Stimulated activated CD4-positive, alpha-beta T cell treated with anti-CD3 and anti-CD28 coated beads, Interleukin-15, amount 100 ng/mL, for 1 hour (primary cell): ENCODE measurements at regions not wholly inside any gene's neighbourhood (a gene's known extent, or its start where the extent isn't known, plus 50 kb on each side); places are given as distances from the start of the nearest gene placed in this dataset.
"Not testable (repeated sequence)": the region's sequence is repeated elsewhere in the genome, so short reads cannot be mapped to it uniquely, and the experiment has no call there.

Source experiments
- DNase-seq, 2 donors: peaks; one replicate each; pipeline ENCODE4 v3.0.0-alpha.2; 2020; ENCODE audit warnings: low read depth in 1 of 2, low spot score in 1 of 2

- no peak for DNase-seq
These were observed 317.5 kb downstream of the TLE1 start for GRCh38 chr9:81371824-81372223.

GRCh38 chr9:81370650-81371049 lies 318.7 kb downstream of the TLE1 start:
- DNase-seq, result no peak

- DNase-seq, result no peak
These were observed 319.3 kb downstream of the TLE1 start for GRCh38 chr9:81370096-81370495.

- no peak for DNase-seq
These were observed 320.2 kb downstream of the TLE1 start for GRCh38 chr9:81369121-81369520.

GRCh38 chr9:81363916-81364480 lies 325.3 kb downstream of the TLE1 start:
- no peak for DNase-seq

GRCh38 chr9:81361296-81361695 lies 328.1 kb downstream of the TLE1 start:
- DNase-seq, result no peak

- DNase-seq, result no peak
These were observed 338.2 kb downstream of the TLE1 start for GRCh38 chr9:81351166-81351565.

GRCh38 chr9:81344366-81344765 lies 345.0 kb downstream of the TLE1 start:
- DNase-seq, result no peak

- DNase-seq, result no peak
These were observed 353.4 kb downstream of the TLE1 start for GRCh38 chr9:81335879-81336421.

GRCh38 chr9:81321551-81321950 lies 367.8 kb downstream of the TLE1 start:
- no peak for DNase-seq

- DNase-seq, result no peak
These were observed 368.4 kb downstream of the TLE1 start for GRCh38 chr9:81320909-81321482.

GRCh38 chr9:81318571-81318970 lies 370.8 kb downstream of the TLE1 start:
- no peak for DNase-seq

- DNase-seq, result no peak
These were observed 371.4 kb downstream of the TLE1 start for GRCh38 chr9:81317939-81318338.

- DNase-seq, result no peak
These were observed 372.1 kb downstream of the TLE1 start for GRCh38 chr9:81317223-81317622.

- no peak for DNase-seq
These were observed 374.9 kb downstream of the TLE1 start for GRCh38 chr9:81314490-81314889.

GRCh38 chr9:81313877-81314276 lies 375.5 kb downstream of the TLE1 start:
- DNase-seq, result no peak

GRCh38 chr9:81312346-81312745 lies 377.0 kb downstream of the TLE1 start:
- DNase-seq, result no peak

GRCh38 chr9:81308404-81308803 lies 380.9 kb downstream of the TLE1 start:
- DNase-seq, result no peak

- not testable (repeated sequence) for DNase-seq
These were observed 381.6 kb downstream of the TLE1 start for GRCh38 chr9:81307791-81308190.

- DNase-seq, result no peak
These were observed 383.7 kb downstream of the TLE1 start for GRCh38 chr9:81305561-81306182.

- no peak for DNase-seq
These were observed 385.7 kb downstream of the TLE1 start for GRCh38 chr9:81303658-81304057.

GRCh38 chr9:81293651-81294050 lies 395.7 kb downstream of the TLE1 start:
- no peak for DNase-seq
